ENCODE measurements at regions not wholly inside any gene's neighbourhood (a gene's known extent, or its start where the extent isn't known, plus 50 kb on each side); places are given as distances from the start of the nearest gene placed in this dataset.

DNA sequence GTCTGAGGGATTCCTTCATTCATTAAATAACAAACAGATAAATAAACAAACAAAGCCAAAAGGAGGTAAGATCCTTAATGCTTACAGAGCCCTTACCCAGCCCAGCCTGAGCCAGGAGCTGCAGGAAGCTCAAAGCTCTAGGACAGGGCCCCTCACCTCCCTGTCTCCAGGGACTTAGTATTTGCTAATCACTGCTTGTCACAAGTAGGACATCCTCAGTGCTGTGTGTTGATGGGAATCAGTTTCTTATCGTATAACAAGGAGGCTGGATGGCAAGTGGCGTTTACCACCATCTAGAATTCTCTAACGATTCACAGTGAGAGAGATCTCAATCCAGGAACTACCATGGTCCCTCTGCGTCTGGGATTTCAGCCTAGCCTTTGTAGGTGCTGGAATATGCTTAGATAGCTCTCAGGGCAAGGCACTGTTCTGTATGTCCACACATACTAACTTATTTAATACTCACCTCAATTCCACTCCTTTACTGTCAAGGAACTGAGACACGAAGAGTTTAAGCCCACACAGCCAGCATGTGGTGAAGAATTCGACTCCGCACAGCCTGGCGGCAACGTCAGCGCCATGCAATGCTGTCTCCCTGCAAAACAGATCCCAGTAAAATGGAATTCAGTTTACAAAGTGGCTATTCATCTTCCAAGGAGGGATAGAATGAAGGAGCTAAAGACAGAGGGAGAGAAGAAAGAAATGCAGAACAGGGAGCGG lies 164.8 kb downstream of the MYCN start (continued):
- TF ChIP-seq KLF17 (tag by site-specific recombination; IDR thresholded peaks at IDR 0.05) (no peak), REPIN1 (tag by site-specific recombination; IDR thresholded peaks at IDR 0.05; ENCODE audit: low read depth) (no peak), ELK4 (IDR thresholded peaks at IDR 0.05; ENCODE audit: borderline replicate concordance, low read depth, low read length) (no peak), ZNF560 (tag by site-specific recombination; IDR thresholded peaks at IDR 0.05; ENCODE audit: borderline replicate concordance) (no peak), ZNF416 (tag by site-specific recombination; IDR thresholded peaks at IDR 0.05) (no peak)

DNA sequence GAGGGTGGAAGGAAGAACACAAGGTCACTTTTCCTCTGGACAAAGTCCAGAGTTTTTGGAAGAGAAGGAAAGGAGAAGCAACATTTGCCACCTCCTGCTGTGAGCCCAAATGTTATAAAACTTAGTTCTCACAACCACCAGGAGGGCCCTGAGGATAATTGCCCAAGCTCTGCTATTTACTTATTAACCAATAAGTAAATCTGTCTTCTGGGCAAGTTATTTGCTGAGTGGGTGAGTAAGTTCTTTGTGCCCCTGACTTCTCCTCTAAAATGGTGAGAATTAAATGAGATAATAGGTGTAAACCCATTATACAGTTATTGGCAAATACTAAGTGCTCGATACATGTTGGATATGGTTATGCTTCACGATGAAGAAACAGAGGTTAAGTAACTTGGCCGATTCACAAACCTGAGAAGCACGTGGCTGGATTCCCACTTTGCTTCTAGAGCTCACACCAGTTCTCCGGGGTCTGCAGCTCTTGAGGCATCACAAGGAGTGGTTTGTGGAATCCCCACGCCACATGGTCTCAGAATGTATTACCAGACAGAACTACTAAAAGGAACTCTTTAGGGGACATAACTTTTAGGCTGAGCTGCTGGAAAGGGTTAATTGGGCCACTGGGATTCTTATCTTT lies 164.1 kb downstream of the MYCN start:
- H3K9me3 ChIP-seq (ENCODE audit: control insufficient read depth, insufficient read depth, low read depth, low read length) = no peaks in the 10 kb centered on the region
- no peaks in the 10 kb centered on the region for H3K36me3 ChIP-seq (ENCODE audit: control insufficient read depth in 2 of 2, insufficient read depth in 1 of 2, low read length in 2 of 2)
- H3K27ac ChIP-seq (ENCODE audit: extremely low read depth, low read depth, low read length) = no peak overlapping the region
- TF ChIP-seq ZNF664 (tag by site-specific recombination; IDR thresholded peaks at IDR 0.05) (no peak; the same call in 1 of the 2 replicates), ZNF677 (tag by site-specific recombination; IDR thresholded peaks at IDR 0.05) (no peak), ZNF354C (tag by site-specific recombination; IDR thresholded peaks at IDR 0.05; ENCODE audit: borderline replicate concordance, low read depth) (no peak), ZNF514 (tag by site-specific recombination; IDR thresholded peaks at IDR 0.05) (no peak), KLF8 (tag by site-specific recombination; IDR thresholded peaks at IDR 0.05) (no peak), ZNF184 (tag by site-specific recombination; IDR thresholded peaks at IDR 0.05) (no peak), ZBTB8A (tag by site-specific recombination; IDR thresholded peaks at IDR 0.05) (no peak), ZNF426 (tag by site-specific recombination; IDR thresholded peaks at IDR 0.05) (no peak), INSM2 (tag by site-specific recombination; IDR thresholded peaks at IDR 0.05) (no peak), ZBTB10 (tag by site-specific recombination; IDR thresholded peaks at IDR 0.05) (no peak), ZNF26 (tag by site-specific recombination; IDR thresholded peaks at IDR 0.05) (no peak), OVOL3 (tag by site-specific recombination; IDR thresholded peaks at IDR 0.05) (no peak), HOXC10 (CRISPR knock-in tag; IDR thresholded peaks at IDR 0.05) (no peak), ZNF449 (tag by site-specific recombination; IDR thresholded peaks at IDR 0.05) (no peak)
- TF ChIP-seq, protein P1, sequence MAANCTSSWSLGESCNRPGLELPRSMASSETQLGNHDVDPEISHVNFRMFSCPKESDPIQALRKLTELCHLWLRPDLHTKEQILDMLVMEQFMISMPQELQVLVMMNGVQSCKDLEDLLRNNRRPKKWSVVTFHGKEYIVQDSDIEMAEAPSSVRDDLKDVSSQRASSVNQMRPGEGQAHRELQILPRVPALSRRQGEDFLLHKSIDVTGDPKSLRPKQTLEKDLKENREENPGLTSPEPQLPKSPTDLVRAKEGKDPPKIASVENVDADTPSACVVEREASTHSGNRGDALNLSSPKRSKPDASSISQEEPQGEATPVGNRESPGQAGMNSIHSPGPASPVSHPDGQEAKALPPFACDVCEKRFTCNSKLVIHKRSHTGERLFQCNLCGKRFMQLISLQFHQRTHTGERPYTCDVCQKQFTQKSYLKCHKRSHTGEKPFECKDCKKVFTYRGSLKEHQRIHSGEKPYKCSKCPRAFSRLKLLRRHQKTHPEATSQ (tag by site-specific recombination; IDR thresholded peaks at IDR 0.05) = no peak
- POLR2A ChIA-PET = interaction anchor here (0.8 kb wide), 1 partner anchor 51 kb away, joined by 4 read pairs; no protein-coding TSS in a partner anchor
- H3K4me3 ChIP-seq (ENCODE audit: low read depth, low read length) = no peak overlapping the region
- CTCF ChIA-PET = interaction anchor here (0.7 kb wide), 1 partner anchor 73 kb away, joined by 3 read pairs; no protein-coding TSS in a partner anchor
- peaks cover 3% of the 10 kb centered on the region; the same call in 1 of the 2 replicates for H3K4me1 ChIP-seq (ENCODE audit: control insufficient read depth, insufficient read depth, low read length)
